GM18907 (cell line): ENCODE measurements at regions not wholly inside any gene's neighbourhood (a gene's known extent, or its start where the extent isn't known, plus 50 kb on each side); places are given as distances from the start of the nearest gene placed in this dataset.
"Not testable (repeated sequence)": the region's sequence is repeated elsewhere in the genome, so short reads cannot be mapped to it uniquely, and the experiment has no call there.

Source experiments
- ATAC-seq: cut with Tn5 transposase; IDR thresholded peaks from one replicate; pipeline ENCODE4 v1.9.1; 2021; ENCODE audit warnings: mild to moderate bottlenecking, moderate library complexity; ENCODE audit not compliant: unreplicated experiment

- no peak for ATAC-seq
These were observed 351.4 kb upstream of the NPVF start for GRCh38 chr7:25579778-25580075.

- ATAC-seq, result no peak
These were observed 351.9 kb upstream of the NPVF start for GRCh38 chr7:25580141-25580540.

- ATAC-seq, result no peak
These were observed 355.3 kb upstream of the NPVF start for GRCh38 chr7:25583621-25584020.

- no peak for ATAC-seq
These were observed 356.0 kb upstream of the NPVF start for GRCh38 chr7:25584112-25584938.

GRCh38 chr7:25586513-25586912, 358.2 kb upstream of the NPVF start:
- no peak for ATAC-seq

- no peak for ATAC-seq
These were observed 365.8 kb upstream of the NPVF start for GRCh38 chr7:25594122-25594521.

- no peak for ATAC-seq
These were observed 366.4 kb upstream of the NPVF start for GRCh38 chr7:25594728-25595127.

GRCh38 chr7:25595996-25596395, 367.7 kb upstream of the NPVF start:
- ATAC-seq, result no peak

- no peak for ATAC-seq
These were observed 368.2 kb upstream of the NPVF start for GRCh38 chr7:25596443-25596842.

GRCh38 chr7:25597946-25598345, 369.7 kb upstream of the NPVF start:
- no peak for ATAC-seq

GRCh38 chr7:25598765-25599164, 370.5 kb upstream of the NPVF start:
- no peak for ATAC-seq

GRCh38 chr7:25600262-25600920, 372.1 kb upstream of the NPVF start:
- ATAC-seq, result no peak

- ATAC-seq, result not testable (repeated sequence)
These were observed 374.6 kb upstream of the NPVF start for GRCh38 chr7:25602730-25603426.

- ATAC-seq, result not testable (repeated sequence)
These were observed 375.1 kb upstream of the NPVF start for GRCh38 chr7:25603427-25603740.

- no peak for ATAC-seq
These were observed 382.9 kb upstream of the NPVF start for GRCh38 chr7:25611196-25611595.

- ATAC-seq, result no peak
These were observed 385.6 kb upstream of the NPVF start for GRCh38 chr7:25613912-25614311.

GRCh38 chr7:25614415-25614814, 386.1 kb upstream of the NPVF start:
- ATAC-seq, result no peak

- no peak for ATAC-seq
These were observed 386.7 kb upstream of the NPVF start for GRCh38 chr7:25615003-25615402.

- no peak for ATAC-seq
These were observed 387.3 kb upstream of the NPVF start for GRCh38 chr7:25615593-25615992.

- no peak for ATAC-seq
These were observed 388.9 kb upstream of the NPVF start for GRCh38 chr7:25617214-25617613.

GRCh38 chr7:25617673-25618072, 389.4 kb upstream of the NPVF start:
- no peak for ATAC-seq

GRCh38 chr7:25619381-25619780, 391.1 kb upstream of the NPVF start:
- no peak for ATAC-seq
